ENCODE measurements at regions not wholly inside any gene's neighbourhood (a gene's known extent, or its start where the extent isn't known, plus 50 kb on each side); places are given as distances from the start of the nearest gene placed in this dataset.
A peak's percentile ranks its signal among the peaks of the same experiment; 100 is the strongest.

DNA sequence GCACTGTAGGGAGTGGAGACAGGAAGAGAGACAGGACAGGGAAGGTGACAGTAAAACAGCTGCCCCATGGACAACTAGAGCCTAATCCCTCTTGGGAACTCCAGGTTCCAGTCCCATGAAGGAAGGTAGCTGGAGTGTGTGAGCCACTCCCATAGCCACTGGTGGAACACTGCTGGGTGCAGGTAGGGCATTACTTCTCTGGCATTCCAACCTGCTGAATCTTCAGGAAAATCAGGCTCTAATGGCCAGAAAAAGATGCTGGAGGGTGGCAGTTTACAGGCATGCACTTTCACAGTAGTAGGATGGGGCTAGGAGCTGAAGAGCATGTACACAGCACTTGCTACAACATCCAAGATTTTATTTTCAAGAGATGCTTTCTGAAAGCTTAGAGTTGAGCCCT, 259.4 kb downstream of the AUH start:
- no peak for DNase-seq

DNA sequence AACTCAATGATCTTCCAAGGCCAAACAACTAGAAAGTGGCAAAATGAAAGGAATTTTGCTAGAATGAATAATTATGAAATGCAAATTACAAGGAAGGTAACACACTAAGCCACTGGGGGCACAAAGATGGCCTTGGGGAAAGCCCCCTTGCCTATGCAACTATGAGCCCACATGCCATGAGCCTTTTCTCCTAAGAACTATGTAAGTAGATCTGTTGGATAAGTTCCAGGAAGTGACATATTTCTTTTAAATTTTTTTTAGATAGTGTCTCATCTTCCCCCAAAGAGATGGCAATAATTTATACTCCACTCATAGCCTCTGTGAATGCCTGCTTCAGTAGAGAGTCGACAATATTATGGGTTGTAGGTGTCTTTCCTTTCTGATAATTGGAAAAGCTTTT, 257.8 kb downstream of the AUH start:
- no peak for DNase-seq

DNA sequence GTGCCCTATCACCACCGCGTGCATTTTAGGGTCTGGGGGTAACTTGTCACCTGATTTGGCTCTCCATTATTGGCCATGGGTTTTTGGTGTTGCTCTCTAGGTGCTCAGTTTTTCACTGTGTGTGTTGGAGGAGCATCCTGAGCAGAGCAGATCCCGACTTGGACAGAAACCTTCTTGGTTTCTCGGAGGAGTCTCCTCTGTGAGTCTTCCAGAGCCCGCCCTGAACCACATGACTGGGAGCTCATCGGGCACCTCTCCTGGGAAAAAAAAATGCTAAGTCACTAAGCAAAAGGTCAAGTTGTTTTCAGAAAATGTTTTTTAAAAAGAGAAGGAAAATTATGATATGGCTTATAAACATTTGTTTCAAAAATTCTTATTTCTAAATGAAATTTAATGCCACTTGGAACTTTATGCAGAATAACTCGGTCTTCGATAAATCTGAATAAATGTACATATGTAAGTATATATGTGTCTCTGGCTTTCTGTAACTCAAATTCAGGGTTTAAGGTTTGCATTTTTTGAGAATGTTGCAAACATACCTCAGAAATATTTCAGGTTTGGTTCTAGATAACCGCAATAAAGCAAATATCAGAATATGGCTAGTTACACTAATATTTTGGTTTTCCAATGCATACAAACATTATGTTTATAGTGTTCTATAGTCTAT, 255.2 kb downstream of the AUH start:
- no peak for DNase-seq

DNA sequence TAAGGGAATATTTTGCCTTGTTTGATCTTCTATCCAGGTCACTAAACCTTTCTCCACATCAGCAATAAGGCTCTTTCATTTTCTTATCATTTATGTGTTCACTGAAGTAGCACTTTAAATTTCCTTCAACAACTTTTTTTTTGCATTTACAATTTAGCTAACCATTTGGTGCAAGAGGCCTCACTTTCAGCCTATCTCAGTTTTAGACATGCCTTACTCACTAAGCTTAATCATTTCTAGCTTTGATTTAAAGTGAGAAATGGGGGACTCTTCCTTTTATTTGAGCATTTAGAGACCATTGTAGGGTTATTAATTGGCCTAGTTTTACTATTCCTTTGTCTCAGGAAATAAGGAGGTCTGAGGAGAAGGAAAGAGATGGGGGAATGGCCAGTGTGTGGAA, 250.5 kb downstream of the AUH start:
- DNase-seq: no peak

DNA sequence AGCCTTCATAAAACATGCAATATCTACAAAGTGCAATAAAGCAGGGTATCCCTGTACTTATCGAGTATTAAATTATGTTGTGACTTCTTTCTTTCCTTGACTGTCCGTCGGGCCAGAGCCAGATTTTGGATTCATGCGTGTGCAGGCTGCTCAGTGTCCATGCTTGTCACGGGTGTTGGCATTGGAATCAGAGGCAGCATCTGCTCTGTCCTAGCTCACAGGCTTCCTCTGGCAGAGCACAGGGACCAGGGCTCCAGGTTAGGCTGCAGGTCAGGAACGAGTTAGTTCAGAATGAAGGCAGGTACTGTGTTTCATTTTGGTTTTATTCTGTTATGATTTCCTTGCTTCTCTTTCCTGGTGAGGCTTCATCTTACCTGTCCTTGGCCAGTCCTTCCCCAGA, 249.8 kb downstream of the AUH start:
- no peak for DNase-seq

DNA sequence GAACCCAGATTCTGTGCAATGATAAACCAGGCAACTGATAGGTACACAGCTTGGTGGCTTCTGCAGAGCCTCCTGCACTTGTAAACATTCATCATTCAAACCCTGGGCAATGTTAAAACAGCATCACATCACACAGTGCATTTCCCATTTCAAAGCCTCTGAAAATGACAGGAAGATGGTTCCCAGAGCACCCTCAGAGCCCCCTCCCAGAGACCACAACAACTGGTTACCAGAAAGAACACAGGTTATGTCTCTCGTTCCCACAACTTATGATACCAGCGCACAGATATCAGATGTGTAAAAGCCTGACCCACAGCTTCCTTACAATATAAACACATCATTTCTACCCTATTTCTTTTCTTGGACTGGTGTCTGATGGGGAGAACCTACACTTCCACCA, 248.7 kb downstream of the AUH start:
- DNase-seq: no peak

DNA sequence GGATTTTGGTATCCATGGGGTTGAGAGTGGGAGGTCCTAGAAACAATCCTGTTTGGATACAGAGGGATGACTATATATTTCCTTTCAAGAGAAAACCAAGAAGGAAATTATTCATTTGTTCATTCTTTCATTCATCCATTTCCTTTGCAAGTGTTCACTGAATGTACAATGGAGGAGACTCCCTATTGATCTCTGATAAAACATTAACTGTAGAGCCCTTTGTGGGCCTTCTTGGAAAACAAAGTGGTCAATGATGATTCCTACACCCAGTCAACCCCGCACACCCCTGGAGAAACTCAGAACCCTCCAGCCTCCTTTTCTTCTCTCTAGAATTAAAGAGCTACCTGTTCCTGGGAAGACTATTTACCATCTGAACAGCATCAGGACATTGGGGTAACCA, 247.3 kb downstream of the AUH start:
- no peak for DNase-seq

DNA sequence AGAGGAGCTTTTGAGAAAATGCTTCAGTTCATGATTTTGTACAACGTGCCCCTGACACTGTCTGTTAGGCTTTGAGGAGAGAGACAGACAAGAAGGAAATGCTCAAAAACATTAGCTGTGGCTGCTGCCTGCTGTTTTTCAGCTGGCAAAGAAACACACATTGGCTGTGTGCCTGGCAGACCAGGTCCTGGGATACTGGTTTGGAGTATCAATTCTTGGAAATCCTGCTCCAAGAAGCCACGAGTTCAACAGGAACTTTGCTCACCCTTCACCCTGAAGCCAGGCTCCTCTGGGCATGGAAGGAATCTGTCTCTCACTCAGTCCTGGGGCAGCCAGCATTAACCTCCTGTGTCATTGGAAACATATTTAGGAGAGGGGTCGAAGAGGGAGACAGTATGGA, 245.5 kb downstream of the AUH start:
- no peak for DNase-seq

DNA sequence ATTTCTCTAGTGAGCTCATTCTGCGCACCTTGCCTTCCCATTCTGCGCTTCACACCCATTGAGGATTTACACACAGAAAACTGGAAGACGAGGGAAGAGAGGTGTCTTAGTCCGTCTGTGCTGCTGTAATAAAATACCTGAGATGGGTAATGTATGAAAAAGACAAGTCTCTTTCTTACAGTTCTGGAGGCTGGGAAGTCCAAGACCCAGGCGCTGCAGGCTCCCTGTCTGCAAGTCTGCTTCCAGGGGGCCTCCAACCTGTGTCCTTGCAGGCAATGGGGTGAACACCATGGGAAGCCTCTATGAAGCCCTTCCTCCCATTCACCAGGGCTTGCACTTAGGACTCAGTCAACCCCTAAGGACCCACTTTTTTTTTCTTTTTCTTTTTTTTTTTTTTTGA, 245.0 kb downstream of the AUH start:
- DNase-seq: no peak

DNA sequence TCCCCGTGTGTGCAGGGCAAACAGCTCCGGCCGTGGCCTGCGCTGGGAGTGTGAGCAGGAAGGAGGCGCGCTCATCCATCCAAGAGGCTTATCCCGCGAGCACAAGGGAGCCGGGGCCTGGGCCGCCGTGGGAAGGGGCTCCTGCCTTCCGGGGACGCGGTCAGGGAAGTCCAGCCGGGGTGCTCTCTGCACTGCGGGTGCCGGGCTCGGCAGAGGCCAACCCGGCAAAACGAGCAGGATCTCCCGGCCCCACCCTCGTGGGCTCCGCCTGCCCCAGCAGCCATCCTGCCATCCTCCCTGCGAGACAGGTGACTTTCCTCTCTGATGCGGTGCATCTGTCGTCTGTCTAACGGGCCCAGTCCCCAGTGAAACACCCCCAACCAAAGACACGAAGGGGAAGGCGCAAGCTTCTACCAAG, 244.2 kb downstream of the AUH start:
- DNase-seq: no peak

DNA sequence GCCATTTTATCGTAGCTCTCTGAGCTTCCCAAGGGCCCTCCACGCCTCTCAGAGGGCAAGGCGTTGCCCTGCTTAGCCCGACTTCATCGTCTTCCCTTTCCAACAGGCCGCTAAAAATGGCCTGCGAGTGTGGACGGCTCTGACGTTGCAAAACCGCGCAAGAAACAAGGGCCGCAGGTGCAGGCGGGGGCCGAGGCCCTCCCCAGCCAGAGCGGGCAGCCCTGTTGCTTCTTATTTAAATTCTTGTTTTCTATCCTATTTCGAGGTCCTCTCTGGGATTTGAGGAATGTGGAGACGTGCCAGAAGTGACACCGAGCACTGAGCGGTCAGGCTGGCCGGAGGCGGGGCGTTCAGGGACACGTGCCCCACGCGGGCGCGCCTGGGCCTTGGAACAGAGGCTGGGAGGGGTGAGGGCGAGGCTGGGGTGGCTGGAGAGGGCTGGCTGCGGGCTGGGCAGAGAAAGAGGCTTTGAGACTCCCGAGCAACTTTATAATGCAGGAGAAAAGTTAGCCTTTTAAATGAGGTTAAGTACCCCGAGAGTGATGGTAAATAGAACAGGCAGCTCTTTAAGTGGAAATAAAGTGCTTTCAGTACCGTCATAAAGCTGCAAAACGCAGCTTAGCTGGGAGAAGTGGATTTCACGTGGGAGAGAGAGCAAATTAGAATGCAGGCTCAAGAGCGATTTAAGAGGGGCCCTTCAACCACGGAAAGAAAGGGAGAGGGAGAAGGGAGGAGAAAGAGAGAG, 243.6 kb downstream of the AUH start:
- DNase-seq: no peak

DNA sequence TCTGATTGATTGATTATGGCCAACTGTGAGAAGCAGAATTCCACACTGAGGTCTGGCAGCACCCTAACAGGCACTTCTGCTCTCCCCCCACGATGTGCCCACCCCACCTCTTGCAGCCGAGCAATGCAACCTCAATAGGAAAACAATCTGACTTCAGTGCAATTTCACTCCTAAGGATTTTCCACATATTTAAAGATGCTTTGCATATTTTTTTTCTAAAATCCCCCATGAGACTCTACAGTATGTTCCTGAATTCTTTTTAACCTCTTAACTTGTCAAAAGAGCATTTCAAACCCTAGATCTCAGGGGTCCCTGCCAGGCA, 243.1 kb downstream of the AUH start:
- no peak for DNase-seq

DNA sequence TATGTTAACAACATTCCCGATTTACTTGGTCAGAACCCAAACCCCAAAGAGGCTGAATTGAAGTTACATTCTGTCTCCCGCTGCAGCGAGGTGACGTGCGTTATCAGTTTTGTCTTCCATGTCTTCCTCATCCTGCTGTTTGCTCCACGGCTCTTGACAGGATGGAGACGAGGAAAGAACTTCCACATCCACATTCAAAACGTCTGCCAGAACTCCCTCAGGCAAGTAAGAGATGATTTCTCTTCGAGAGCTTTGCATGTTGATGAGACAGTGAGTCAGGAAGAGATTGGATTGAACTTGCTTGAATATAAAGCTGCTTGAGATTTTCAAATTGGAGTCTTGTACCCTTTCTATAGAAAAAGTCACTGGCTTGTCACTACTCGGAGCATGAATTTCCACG, 242.6 kb downstream of the AUH start:
- no peak for DNase-seq

DNA sequence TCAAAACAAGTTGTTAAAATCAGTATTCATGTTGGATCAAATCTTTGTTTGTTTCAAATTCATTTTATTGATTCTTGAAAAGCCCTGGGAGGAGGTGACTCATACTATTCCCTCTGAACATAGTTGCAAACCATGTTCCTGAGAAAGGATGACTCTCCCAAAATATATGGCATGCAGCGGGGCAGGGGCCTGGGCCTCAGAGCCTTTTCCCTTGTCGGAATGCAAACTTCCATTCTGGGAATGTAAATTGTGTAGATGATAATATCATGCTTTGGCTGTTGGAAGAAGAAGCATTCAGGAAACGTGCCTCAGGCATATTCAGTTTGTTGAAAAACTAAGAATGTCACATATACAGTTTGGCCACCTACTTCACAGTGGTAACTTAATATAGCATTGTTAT, 242.0 kb downstream of the AUH start:
- no peak for DNase-seq

DNA sequence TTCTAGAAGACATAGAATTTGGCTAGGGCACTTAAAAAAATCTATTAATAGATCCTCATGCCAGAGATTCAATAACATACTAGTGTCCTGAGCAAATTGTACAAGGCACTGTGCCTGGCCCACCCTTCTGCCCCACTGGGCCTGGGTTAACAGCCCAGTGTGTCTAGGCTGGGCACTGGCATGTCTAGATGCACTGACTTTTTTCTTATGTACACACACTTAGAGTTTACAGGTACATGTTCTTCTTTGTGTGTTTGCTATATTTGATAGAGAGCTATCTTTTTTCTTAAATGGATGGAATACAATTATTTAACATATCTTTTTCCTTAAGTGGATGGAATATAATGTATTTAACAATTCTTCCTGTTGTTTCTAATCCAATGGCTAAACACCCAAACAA, 241.5 kb downstream of the AUH start:
- DNase-seq: no peak

DNA sequence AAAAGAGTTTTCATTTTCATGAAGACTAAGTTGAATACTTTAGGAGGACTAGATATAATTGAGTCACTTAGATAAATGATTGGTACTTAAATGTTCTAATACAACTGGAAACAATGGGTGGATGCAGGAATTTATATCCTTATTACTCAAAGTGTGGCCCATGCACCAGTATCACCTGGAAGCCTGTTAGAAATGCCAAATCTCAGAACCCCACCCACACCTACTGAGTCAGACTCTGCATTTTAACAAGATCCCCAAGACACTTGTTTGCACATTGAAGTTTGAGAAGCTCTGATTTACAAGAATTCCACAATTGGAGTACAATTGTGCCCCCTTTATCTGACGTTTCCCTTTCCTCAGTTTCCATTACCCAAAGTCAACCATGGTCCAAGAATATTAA, 239.0 kb downstream of the AUH start:
- no peak for DNase-seq

DNA sequence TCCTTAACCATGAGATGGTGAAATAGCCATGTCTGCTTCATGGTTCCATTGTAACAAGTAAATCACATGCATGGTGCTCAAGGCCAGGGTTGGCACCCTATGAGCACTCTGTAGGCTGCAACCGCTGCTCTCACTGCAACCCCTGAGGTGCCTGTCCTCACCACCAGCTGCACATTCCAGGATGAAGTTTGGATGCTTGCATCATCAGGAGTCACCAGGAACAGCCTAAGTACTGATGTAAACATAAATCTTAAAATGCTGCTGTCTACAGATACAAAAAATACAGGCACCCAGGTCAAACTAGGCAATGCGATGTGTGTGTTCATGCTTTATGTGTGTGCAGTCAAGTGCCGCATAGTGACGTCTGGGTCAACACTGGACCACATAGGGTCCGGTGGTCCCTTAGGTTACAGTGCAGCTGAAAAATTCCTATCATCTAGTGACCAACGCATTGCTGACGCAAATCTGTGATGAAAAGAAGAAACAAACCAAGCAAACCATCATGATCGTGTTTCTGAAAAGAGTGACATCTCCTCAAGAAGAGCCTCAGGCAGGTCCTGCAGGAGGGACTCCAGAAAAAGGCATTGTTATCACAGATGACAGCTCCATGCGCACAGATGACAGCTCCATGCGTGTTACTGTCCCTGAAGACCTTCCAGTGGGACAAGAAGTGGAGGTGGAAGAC, 234.8 kb downstream of the AUH start:
- DNase-seq: no peak

DNA sequence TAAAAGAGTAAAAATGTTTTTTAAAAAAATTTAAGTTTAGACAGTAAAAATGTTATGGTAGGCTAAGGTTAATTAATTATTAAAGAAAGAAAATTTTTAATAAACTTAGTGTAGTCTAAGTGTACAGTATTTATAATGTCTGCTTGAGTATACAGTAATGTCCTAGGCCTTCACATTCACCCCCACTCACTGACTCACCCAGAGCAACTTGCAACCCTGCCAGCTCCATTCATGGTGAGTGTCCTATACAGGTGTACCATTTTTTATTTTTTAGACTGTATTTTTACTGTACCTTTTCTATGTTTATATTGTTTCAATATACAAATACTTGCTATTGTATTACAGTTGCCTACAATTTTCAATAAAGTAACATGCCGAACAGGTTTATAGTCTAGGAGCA, 234.1 kb downstream of the AUH start:
- DNase-seq: no peak

DNA sequence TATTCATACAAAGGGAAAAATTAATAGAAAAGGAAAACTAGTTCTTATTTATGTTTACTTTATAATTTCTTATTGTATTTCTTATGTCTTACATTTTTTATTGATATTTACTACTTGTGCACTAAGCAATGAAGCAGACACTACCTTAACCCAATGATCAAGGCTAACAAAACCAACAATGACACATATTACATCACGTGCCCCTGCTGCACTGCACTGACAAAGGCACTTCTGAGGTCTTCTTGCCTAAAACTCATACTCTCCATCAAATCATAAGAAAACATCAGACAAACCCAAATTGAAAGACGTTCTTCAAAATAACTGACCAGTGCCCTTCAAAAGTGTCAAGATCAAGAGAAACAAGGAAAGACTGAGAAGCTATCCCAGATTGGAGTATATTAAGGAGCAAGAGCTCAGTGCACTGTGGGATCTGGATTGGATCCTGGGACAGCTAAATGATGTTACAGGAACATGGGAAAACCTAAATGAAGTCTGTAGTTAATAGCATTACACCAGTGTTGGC, 230.9 kb downstream of the AUH start:
- no peak for DNase-seq

DNA sequence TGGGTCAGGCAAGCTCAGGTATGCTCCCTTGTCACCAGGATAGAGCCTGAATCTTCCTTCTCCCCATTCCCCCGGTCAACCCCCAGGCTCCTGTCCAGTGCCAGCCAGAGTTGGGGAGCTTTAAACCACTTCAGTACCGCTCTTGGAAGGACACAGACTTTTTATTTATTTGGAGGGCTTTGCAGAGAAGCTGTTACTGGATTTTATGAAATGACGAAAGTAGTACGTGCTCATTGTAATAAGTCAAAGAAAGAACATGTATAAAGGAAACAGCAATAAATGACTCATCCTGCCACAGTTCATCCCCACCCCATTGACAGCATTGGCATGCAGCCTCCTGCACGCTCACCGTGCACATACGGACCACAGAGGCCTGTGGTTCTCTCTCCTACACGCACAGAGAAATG, 230.3 kb downstream of the AUH start:
- DNase-seq: peak; percentile 45

DNA sequence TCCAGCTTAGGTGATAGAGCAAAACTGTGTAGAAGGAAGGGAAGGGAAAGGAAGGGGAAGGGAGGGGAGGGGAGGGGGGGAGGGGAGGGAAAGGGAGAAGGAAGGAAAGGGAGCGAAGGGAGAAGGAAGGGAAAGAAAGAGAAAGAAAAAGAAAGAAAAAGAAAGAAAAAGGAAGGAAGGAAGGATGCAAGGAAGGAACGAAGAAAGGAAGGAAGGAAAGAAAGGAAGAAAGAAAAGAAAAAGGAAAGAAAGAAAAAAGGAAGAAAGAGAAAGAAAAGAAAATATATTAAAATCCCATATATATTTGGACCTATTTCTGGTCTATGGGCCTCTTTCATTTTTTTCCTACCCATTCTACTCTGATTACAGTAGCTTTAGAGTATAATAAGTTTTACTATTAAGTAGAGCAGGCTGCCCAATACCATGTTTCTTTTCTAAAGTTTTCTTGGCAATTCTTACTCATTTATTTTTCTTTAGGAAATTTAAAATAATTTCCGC, 229.1 kb downstream of the AUH start:
- DNase-seq: no peak

DNA sequence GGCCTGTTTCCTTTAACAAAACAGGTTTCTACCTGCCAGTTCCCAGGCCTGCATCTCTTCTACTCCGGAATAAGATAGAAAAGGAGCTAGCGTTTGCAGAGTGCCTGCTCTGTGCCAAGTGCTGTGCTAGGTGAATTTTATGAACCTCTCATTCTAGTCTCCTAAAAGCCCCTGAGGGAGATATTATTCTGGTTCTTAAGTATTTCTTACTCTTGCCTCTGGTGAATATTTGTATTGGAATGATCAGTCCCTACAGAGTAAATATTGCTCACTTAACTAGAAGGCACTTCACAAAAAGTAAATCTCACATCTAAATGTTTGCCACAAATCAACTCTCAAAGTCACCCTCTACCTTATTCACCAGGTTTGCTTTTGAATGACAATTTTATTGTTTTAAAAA, 227.1 kb downstream of the AUH start:
- DNase-seq: no peak

DNA sequence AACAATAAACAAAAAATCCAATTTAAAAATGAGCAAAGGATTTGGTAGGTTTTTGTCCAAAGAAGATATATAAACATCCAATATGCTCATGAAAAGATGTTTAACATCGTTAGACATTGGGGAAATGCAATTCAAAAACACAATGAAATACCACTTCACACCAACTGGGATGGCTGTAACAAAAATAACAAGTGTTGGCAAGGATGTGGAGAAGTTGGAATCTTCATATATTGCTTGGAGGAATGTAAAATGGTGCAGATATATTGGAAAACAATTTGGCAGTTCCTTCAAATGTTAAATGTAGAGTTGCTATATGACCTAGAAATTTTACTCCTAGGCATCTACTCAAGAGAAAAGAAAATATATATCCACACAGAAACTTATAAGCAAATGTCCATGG, 224.3 kb downstream of the AUH start:
- DNase-seq: no peak

DNA sequence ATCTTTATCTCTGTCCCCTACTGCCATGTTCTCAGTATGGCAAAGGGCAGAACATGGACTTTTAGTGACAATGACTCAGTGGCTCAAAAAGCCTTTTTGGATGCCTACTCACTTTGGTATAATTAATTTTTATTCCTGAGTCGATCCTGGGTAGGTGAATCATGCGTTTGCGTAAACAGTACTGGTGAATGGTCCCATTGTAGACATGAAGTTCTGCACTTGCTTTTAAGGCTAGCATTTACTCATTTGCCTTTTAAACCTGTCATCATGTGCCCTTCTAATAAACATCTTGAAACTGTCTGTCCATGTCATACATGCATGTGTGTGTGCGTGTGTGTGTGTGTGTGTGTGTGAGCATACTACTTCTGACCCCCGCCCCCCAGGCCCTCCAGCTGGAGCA, 223.0 kb downstream of the AUH start:
- no peak for DNase-seq
